ENCODE measurements at regions not wholly inside any gene's neighbourhood (a gene's known extent, or its start where the extent isn't known, plus 50 kb on each side); places are given as distances from the start of the nearest gene placed in this dataset.

DNA sequence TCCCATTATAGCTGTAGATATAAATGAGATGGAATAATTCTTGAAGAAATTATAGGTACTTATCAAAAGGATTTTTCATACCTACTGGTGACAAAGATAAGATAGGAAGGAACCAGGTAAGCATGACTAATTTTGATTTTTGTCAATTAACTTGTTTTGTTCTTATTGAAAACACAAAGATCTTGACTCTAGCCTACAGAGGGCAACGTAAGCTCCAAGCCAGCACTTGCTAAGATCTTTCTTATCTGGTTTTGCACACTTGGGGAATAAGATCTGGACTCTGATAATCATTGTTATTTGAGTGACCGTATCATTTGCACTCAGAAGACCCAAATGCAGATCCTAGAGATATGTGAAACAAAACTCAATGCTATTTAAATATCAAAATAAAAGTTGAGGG, 223.4 kb downstream of the VEGFC start:
- TF ChIP-seq, protein P1, sequence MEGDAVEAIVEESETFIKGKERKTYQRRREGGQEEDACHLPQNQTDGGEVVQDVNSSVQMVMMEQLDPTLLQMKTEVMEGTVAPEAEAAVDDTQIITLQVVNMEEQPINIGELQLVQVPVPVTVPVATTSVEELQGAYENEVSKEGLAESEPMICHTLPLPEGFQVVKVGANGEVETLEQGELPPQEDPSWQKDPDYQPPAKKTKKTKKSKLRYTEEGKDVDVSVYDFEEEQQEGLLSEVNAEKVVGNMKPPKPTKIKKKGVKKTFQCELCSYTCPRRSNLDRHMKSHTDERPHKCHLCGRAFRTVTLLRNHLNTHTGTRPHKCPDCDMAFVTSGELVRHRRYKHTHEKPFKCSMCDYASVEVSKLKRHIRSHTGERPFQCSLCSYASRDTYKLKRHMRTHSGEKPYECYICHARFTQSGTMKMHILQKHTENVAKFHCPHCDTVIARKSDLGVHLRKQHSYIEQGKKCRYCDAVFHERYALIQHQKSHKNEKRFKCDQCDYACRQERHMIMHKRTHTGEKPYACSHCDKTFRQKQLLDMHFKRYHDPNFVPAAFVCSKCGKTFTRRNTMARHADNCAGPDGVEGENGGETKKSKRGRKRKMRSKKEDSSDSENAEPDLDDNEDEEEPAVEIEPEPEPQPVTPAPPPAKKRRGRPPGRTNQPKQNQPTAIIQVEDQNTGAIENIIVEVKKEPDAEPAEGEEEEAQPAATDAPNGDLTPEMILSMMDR (IDR thresholded peaks at IDR 0.05): no peak
- TF ChIP-seq POLR2AphosphoS5 (IDR thresholded peaks at IDR 0.05) (no peak), POLR2A (IDR thresholded peaks at IDR 0.05) (no peak)
